HEK293 (cell line): ENCODE measurements at regions not wholly inside any gene's neighbourhood (a gene's known extent, or its start where the extent isn't known, plus 50 kb on each side); places are given as distances from the start of the nearest gene placed in this dataset.

Experiments
- CTCF ChIA-PET: fragments of 350-600 bp; formaldehyde crosslinking; extraction: SDS; loops from one replicate; lab custom pipeline; 2021; ENCODE audit warnings: antibody characterized with exemption; lab: Yijun Ruan, JAX
- POLR2A ChIA-PET: fragments of 300-600 bp; formaldehyde crosslinking; extraction: SDS; loops from one replicate; lab custom pipeline; 2020; ENCODE audit warnings: antibody characterized with exemption, inconsistent platforms; lab: Yijun Ruan, JAX
- H3K27ac ChIP-seq: fragments of 200-500 bp; sonication (Bioruptor generic); 2 replicates; pipeline ENCODE4 v1.5.1; 2014; ENCODE audit warnings: low read depth, low read length, control low read depth, inconsistent platforms; ENCODE audit errors: extremely low read depth
- H3K36me3 ChIP-seq, 2 experiments: fragments of 200-500 bp in 1 of 2; sonication (Bioruptor generic) in 1 of 2; 1 replicate in 1 of 2; 2 replicates in 1 of 2; pipeline ENCODE4 v1.5.1; 2014 to 2017; ENCODE audit warnings: inconsistent platforms in 2 of 2, low read length in 2 of 2; ENCODE audit not compliant: control insufficient read depth in 2 of 2, insufficient read depth in 1 of 2
- H3K4me1 ChIP-seq: fragments of 200-500 bp; sonication (Bioruptor generic); 2 replicates; pipeline ENCODE4 v1.5.1; 2014; ENCODE audit warnings: mild to moderate bottlenecking, low read length, inconsistent platforms; ENCODE audit not compliant: control insufficient read depth, insufficient read depth
- H3K4me3 ChIP-seq: 2 replicates; pipeline ENCODE4 v1.5.1; 2011; ENCODE audit warnings: low read depth, mild to moderate bottlenecking, control low read depth, low read length, moderate library complexity
- H3K9me3 ChIP-seq: fragments of 200-500 bp; sonication (Bioruptor generic); 2 replicates; pipeline ENCODE4 v1.5.1; 2014; ENCODE audit warnings: low read depth, low read length, inconsistent platforms; ENCODE audit not compliant: control insufficient read depth, insufficient read depth
- FEZF1 ChIP-seq: fragments of 450-650 bp; formaldehyde crosslinking; IDR thresholded peaks from 2 replicates; pipeline ENCODE4 v1.5.1; 2016; ENCODE audit warnings: missing biosample characterization, missing genetic modification characterization
- PRDM4 ChIP-seq: fragments of 450-650 bp; formaldehyde crosslinking; IDR thresholded peaks from 2 replicates; pipeline ENCODE4 v1.5.1; 2017; ENCODE audit warnings: missing biosample characterization, missing genetic modification characterization
- REST ChIP-seq: fragments of 450-650 bp; formaldehyde crosslinking; IDR thresholded peaks from 2 replicates; pipeline ENCODE4 v1.5.1; 2016; ENCODE audit warnings: missing biosample characterization, missing genetic modification characterization
- SALL2 ChIP-seq: fragments of 450-650 bp; formaldehyde crosslinking; IDR thresholded peaks from 2 replicates; pipeline ENCODE4 v1.5.0; 2017; ENCODE audit warnings: missing biosample characterization, mild to moderate bottlenecking, missing genetic modification characterization, borderline replicate concordance
- ZBTB49 ChIP-seq: fragments of 450-650 bp; formaldehyde crosslinking; IDR thresholded peaks from 2 replicates; pipeline ENCODE4 v1.5.1; 2016; ENCODE audit warnings: missing biosample characterization, missing genetic modification characterization, low read depth
- ZNF157 ChIP-seq: fragments of 450-650 bp; formaldehyde crosslinking; IDR thresholded peaks from 2 replicates; pipeline ENCODE4 v1.5.1; 2016; ENCODE audit warnings: missing biosample characterization, missing genetic modification characterization
- ZNF174 ChIP-seq: fragments of 450-650 bp; formaldehyde crosslinking; IDR thresholded peaks from 2 replicates; pipeline ENCODE4 v1.5.0; 2017; ENCODE audit warnings: missing biosample characterization, mild to moderate bottlenecking, missing genetic modification characterization
- ZNF214 ChIP-seq: fragments of 450-650 bp; formaldehyde crosslinking; IDR thresholded peaks from 2 replicates; pipeline ENCODE4 v1.5.1; 2017; ENCODE audit warnings: missing biosample characterization, mild to moderate bottlenecking, missing genetic modification characterization, borderline replicate concordance
- ZNF223 ChIP-seq: fragments of 450-650 bp; formaldehyde crosslinking; IDR thresholded peaks from 2 replicates; pipeline ENCODE4 v1.5.1; 2016; ENCODE audit warnings: missing biosample characterization, missing genetic modification characterization
- ZNF280D ChIP-seq: fragments of 450-650 bp; formaldehyde crosslinking; IDR thresholded peaks from 2 replicates; pipeline ENCODE4 v1.5.1; 2016; ENCODE audit warnings: missing biosample characterization, missing genetic modification characterization
- ZNF518A ChIP-seq: fragments of 450-650 bp; formaldehyde crosslinking; conservative IDR thresholded peaks from 2 replicates; pipeline ENCODE4 v1.5.1; 2016; ENCODE audit warnings: low read depth, missing biosample characterization, missing genetic modification characterization
- ZNF600 ChIP-seq: fragments of 450-650 bp; formaldehyde crosslinking; IDR thresholded peaks from 2 replicates; pipeline ENCODE4 v1.5.1; 2016; ENCODE audit warnings: missing biosample characterization, missing genetic modification characterization
- ZNF692 ChIP-seq: fragments of 450-650 bp; formaldehyde crosslinking; IDR thresholded peaks from 2 replicates; pipeline ENCODE4 v1.5.1; 2016; ENCODE audit warnings: missing biosample characterization, missing genetic modification characterization
- ZNF777 ChIP-seq: fragments of 450-650 bp; formaldehyde crosslinking; IDR thresholded peaks from 2 replicates; pipeline ENCODE4 v1.5.1; 2017; ENCODE audit warnings: missing biosample characterization, missing genetic modification characterization, borderline replicate concordance
- ZSCAN18 ChIP-seq: fragments of 450-650 bp; formaldehyde crosslinking; IDR thresholded peaks from 2 replicates; pipeline ENCODE4 v1.5.1; 2016; ENCODE audit warnings: missing biosample characterization, missing genetic modification characterization

- Histone ChIP-seq H3K36me3 (no peaks in the 10 kb centered on the region), H3K27ac (no peak overlapping the region), H3K9me3 (no peaks in the 10 kb centered on the region), H3K4me3 (no peak overlapping the region), H3K4me1 (no peaks in the 10 kb centered on the region)
- CTCF ChIA-PET, result no interaction called here
- POLR2A ChIA-PET, result no interaction called here
- TF ChIP-seq ZSCAN18, result no peak
- no peak for TF ChIP-seq ZNF223
- TF ChIP-seq REST (tag by site-specific recombination), result no peak
- TF ChIP-seq ZNF600, result no peak
- TF ChIP-seq ZNF518A, result no peak
- TF ChIP-seq SALL2 (tag by site-specific recombination), result no peak
- no peak for TF ChIP-seq FEZF1 (tag by site-specific recombination)
- TF ChIP-seq ZBTB49 (tag by site-specific recombination), result no peak
Observed at GRCh38 chr6:95383878-95384277, 193.5 kb upstream of the MANEA start.

- POLR2A ChIA-PET, result no interaction called here
- no peak overlapping the region for H3K27ac ChIP-seq
- no peak overlapping the region for H3K4me3 ChIP-seq
- no peaks in the 10 kb centered on the region for H3K4me1 ChIP-seq
- H3K9me3 ChIP-seq, result no peaks in the 10 kb centered on the region
- no peaks in the 10 kb centered on the region for H3K36me3 ChIP-seq
- CTCF ChIA-PET, result no interaction called here
- no peak for TF ChIP-seq ZNF692
- no peak for TF ChIP-seq PRDM4 (tag by site-specific recombination)
- TF ChIP-seq ZNF214 (tag by site-specific recombination), result no peak
- no peak for TF ChIP-seq ZNF280D
- TF ChIP-seq ZNF174 (tag by site-specific recombination), result no peak
- TF ChIP-seq ZNF777, result no peak
- TF ChIP-seq ZNF157 (tag by site-specific recombination), result no peak
Observed at GRCh38 chr6:95384988-95385387, 192.3 kb upstream of the MANEA start.
